HG03378 (cell line): ENCODE measurements at regions not wholly inside any gene's neighbourhood (a gene's known extent, or its start where the extent isn't known, plus 50 kb on each side); places are given as distances from the start of the nearest gene placed in this dataset.
"Not testable (repeated sequence)": the region's sequence is repeated elsewhere in the genome, so short reads cannot be mapped to it uniquely, and the experiment has no call there.

Experiments used
- ATAC-seq: cut with Tn5 transposase; IDR thresholded peaks from one replicate; pipeline ENCODE4 v1.9.1; 2021; ENCODE audit warnings: mild to moderate bottlenecking, moderate library complexity; ENCODE audit not compliant: unreplicated experiment

DNA sequence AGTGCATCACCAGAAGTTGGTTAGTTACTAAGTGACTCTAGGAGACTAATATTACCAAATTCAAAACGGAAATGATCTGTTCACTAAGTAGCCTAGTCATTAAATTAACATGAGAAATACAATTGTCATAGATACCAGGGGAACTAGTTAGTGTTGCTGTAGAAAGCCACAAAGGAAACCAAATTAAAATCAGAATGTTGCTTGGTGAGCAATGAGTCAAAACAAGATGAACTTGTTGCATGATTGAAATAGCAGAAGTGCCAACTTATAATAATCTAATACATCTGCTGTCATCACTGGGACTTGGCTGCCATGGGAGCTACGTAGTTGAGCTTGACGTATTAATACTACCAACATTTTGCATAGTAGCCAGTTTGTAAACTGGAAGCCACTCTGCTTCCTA is 458.1 kb downstream of the DIPK2A start:
- ATAC-seq = peak; percentile 83

DNA sequence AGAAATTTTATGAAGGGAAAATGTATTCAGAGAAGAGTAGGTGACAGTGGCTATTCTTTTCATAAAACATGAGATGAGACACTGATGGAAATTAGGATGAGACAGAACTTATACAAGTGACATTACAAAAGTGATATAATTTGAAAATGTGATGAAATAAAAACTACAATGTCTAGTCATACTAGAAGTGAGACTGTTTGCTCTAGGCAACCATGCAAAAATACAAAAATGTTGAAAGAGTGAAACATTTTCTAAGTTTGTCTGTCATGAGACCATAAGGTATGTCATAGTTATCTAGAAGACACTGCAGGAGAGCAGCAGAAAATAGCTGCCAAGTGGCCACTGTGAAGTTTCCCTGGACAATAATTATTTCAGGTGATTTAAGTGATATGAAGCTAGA is 459.5 kb downstream of the DIPK2A start:
- ATAC-seq = peak; percentile 44

DNA sequence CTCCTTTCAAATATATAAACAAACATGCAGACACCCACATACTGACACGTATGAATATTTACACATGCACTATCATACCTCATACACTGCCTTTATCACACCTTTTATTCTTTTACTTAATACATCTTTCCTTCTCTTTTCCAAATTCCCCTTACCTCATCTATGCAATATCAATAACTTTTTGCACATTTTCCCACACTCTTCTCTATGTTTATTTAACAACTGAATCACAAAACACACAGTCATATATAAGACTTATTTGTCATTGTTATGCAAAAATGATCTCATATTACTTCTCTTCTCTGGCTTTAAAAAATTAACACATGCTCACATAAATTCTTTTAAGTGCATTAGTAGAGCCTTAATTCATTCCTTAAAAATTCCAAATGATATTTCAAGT is 461.4 kb downstream of the DIPK2A start:
- ATAC-seq = no peak

DNA sequence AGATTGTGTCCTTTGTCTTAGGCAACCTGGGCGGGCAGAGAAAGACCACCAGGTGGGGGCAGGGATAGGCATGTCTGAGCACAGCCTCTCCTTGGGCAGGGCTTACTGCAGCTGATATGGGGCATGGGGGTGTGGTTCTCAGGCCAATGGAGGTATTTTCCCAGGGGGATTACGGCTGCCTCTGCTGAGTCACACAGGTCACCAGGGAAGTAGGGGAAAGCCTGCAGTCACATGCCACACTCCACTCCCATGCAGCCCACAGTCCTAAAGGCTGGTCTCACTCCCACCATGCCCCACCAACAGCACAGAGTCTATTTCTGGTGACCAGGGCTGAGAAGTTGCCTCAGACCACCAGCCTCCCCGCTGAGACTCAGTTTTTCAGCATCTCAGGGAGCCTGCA is 466.4 kb downstream of the DIPK2A start:
- ATAC-seq = peak; percentile 60

DNA sequence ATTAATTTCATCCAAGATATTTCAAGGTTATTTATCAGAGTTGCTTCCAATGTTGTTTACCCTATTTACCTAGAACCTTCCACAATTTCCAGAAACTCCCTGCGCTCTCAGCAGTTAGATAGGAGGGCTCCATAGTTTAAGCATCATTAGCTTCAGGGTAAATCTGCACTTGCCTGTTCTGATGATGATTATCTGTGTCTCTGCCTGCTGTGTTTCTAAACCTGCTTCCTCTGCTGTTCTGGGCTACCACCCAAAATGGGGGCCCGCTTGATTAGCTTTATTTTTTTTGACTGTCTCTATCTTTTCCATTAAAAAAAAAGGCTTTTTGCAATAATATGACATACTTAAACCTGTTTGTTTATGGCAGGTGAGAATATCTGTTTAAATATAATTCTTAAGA is 472.4 kb downstream of the DIPK2A start:
- ATAC-seq = no peak

DNA sequence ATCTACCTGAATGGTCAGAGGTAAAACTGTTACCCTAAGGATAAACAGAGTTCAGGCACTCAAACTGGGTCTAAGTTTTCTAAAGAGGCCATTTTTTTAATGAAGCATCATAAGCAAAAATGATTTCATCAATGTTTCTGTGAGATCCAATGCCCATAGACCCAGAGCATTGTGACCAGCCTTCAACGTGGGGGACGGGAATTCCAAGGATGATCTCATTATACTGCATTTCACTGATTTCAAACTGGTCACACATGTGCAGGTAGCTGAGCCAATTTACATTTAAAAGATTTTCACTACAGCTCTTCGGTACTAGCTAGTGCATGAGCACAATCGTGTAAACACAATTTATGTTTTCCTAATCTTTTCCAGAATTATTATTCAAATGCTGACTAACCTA is 472.9 kb downstream of the DIPK2A start:
- ATAC-seq = no peak

DNA sequence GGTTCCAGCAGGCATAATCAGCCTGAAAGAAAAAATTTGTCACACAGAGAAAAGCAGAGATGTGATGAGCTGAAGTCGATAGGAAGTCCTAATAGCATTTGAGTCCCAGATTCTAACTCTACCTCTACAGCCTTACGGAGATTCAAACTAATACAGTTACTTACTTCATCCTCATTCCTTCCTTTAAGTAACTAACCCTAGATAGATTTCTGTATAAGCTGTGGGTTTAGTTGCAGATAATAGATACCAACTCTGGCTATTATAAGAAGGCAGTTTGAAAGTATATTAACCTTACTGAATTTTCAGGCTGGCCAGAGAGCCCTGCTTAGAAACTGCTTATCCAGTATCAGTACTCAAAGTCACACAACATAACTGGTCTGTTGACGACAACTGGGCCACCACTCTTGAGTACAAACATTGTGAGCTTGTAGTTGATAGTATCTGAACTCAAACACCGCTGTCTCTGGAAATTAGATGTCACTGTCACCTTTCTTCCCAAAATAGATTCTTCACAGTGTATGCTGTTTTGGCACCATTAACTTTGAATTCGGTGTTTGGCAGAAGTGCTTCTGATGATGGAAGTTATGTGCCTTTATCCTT is 484.3 kb downstream of the DIPK2A start:
- ATAC-seq = no peak

DNA sequence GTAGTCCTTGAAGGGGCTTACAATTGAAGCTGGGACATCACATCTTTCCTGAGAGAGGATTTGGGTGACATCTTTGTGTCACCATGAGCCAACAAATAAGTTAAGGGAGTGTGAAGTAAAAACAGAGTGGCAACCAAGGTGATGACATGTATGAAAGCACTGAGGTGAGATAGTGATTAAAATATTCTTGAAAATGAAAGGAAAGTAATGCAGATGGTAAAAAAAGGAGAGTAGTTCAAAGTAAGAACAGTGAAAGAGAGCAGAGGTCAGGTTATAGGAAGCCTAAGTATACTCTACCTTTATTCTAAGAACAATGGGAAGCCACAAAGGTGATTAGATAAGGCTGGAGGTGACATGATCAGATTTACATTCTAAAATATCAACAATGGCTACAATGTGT is 486.1 kb downstream of the DIPK2A start:
- no peak for ATAC-seq

DNA sequence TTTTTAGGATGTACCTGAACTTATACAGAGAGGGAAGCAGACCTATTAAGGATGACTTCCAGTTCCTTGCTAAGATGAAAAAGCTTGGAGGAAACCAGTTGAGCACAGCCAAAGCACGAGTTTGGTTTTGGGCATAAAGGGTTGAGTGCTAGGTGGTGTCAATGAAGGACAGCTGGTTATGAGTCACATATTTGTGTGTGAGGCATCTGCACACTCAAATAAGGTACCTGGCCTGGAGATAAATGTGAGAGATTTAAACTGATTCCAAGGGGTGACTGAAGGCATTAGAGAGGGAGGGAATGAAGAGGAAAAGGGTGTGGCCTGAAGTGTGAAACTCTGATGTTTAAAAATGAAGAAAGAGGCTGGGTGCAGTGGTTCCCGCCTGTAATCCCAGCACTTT is 486.7 kb downstream of the DIPK2A start:
- ATAC-seq = no peak

DNA sequence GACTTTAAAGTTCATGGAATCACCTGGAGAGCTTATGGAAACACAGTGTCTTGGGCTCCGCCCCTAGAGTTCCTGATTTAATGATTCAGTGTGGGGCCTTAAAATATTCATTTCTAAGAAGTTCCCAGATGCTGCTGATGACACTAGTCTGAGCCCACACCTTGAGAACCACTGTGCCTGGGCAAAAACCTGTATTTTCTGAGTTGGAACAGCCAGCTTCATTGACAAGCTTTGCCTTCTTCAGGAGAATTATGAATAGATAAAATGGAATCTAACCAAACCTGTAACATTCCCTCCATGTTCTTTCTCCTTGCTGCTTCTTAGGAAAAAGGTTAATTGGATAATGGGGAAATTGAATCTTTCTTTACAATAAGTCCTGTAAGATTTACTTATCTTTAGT is 490.7 kb downstream of the DIPK2A start:
- no peak for ATAC-seq

DNA sequence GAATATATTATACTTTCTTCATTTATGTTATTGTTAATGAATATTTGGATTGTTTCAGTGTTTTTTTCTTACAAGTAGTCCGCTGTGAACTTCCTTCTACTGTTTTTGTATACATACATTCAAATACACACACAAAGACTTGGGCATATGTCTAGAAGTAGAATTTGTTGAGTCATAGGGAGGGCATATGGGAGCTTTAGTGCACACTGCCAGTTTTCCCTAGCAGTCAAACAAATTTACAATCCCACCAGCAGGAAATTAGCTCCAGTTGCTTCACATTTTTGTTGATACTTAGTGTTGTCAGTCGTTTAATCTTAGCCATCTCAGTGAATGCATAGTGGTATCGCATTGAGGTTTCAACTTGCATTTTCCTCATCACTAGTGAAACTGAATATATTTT is 492.3 kb downstream of the DIPK2A start:
- no peak for ATAC-seq

DNA sequence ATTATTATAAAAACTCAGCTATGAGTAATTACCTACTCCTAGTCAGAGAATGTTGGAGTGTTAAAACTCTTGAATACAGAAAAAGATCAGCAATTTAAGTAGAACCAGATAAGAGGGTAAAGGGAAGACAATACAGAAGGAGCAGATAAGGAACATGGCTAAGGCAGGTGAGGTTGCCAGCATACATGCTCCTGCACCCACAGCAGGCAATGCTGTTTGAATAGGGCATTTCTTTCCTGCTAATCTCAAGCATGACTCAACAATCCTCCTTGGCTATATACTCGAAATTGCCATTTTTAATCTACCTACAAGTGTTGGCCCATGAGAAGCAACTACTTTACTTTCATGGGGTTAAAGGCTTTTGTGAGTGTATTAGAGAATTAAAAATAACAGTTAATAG is 494.5 kb downstream of the DIPK2A start:
- ATAC-seq = no peak

DNA sequence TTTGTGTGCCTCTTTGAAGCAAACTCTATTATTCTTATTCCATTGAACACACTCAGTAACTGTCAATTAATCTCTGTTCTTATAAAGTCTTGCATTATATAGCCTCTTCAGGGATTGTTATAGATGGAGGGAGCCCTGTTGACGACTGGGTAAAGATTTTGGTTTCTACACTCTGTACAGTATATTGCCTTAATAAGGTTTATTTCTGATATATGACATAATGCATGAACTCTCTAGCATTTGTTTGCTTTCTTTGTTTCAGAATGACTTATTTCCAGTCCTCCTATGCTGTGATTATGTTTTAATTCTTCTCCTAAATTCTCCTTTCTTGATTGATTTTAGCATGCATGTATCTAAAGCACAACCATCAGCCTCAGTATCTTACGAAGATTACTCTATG is 494.9 kb downstream of the DIPK2A start:
- no peak for ATAC-seq

DNA sequence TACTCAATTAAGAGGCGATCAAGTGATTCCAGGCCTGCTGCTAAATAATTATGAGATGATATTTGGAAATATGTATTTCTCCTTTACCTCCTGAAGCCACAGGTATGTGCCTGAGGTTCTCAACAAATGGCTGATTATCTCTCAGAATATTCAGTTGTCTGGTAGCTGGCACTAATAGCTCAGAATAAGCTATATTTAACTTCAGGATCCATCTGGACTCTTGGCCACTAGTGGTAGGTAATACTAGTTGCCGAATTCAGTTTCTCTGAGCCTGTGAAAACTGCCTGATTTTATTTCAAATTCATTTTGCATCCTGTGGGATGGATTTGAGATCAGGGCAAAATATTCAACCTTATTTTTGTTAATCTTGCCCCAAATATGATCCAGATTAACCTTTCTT is 499.0 kb downstream of the DIPK2A start:
- ATAC-seq = no peak

DNA sequence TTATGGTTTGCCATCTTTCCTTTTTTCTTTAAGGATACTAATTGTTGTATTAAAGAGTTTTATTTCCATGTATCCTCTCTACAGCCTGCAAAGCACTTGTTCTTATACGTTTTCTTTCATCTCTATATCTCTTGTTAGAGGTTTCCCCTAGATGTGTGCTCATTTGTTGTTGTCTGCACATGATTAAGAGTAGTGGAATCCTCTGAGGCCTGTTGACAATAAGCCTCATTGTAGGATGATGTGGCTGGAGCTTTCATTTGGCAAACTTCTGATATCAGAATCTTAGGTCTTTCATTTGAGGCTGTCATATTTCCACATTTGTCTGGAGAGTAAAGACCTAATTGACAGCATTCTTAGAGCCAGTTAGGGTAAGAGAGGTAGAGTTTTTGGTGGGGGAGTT is 506.0 kb downstream of the DIPK2A start:
- ATAC-seq = no peak

DNA sequence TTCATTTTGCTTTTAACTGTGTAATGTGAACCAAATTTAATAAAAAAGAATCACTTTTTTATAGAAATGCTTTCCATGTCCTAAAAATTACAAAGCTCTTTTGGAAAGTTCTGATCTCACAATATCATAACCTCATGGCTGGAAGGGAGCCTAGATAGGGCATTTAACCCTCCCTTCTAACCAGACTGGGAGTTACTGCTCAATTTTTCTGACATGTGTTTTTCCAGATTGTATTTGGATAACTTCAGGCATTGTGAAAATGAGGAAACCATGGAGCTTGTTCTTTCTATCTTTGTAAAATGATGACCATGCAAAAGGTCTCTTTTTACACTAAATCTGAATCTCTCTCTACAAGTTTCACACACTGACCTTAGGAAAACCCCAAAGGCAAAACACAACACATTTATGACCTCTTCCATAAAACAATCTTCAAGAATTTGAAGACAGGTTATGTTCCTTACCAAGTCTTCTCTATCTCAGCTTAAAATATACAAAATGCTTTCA is 508.8 kb downstream of the DIPK2A start:
- no peak for ATAC-seq

DNA sequence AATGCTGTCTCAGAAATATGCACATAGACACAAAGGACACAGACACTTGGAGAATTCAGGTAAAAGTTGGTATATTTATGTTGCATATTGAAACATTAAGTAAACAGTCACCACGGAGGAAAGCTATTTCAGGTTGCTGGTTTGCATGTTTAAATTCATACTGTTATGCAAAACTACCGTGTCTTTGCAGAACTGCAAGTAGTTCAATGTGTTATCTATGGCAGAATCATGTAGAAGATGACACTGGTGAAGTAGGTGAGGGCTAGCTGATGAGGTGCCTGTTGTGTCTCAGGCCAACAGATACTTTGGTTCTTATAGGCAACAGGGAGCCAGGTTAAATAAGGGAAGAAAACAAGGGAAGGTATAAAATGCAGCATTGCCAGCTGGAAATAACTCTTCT is 511.3 kb downstream of the DIPK2A start:
- ATAC-seq = no peak

DNA sequence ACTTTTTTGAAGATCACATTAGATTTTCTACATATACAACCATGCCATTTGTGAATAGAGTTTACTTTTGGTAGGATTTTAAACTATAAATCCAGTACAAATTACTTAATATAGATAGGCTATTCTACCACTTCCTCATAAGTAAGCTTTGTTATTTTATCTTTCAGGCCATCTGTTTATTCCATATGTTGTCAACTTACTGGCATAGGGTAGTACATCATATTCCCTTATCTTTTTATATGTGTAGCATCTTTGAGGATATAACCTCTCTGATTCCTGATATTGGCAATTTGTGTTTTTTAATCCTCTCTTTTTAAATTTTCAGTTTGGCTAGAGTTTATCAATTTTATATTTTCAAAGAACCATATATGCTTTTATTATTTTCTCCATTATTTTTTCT is 515.4 kb downstream of the DIPK2A start:
- ATAC-seq = no peak

DNA sequence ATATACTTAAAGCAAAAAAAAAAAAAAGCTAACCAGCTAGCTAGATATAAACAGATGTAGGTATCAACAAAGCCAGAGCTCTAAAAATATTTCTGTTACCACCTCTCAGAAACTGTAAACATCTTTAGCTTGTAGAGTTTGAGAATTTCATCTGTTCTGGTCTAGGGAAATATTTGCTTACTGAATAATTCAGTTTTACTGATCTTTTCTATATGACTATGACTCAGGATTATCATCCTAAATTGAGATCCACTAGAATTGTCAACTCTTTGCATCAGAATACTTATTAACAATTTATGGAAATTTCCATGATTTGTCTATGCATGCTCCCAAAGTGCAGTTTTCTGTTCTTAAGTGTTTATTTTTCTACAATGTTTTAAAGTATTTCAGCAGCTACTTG is 517.3 kb downstream of the DIPK2A start:
- no peak for ATAC-seq

DNA sequence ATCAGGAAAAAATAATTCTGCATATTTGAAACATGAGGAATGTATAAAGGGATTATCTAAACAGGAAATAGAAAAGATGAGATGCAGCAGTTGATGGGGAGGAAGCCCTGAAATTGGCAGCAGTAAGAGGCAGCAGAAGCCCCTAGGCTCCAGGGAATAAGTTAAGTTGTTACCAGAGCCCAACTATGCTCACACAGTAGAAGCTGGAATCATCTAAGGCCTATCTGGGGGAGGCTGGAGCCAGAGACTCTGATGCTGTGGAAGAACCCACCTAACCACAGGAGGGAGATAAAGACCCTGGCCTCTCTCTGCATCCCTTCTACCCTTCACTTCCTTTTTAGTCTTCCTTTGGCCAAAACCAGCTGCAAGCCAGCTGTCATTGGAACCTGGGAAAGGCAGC is 519.7 kb downstream of the DIPK2A start:
- ATAC-seq = no peak

DNA sequence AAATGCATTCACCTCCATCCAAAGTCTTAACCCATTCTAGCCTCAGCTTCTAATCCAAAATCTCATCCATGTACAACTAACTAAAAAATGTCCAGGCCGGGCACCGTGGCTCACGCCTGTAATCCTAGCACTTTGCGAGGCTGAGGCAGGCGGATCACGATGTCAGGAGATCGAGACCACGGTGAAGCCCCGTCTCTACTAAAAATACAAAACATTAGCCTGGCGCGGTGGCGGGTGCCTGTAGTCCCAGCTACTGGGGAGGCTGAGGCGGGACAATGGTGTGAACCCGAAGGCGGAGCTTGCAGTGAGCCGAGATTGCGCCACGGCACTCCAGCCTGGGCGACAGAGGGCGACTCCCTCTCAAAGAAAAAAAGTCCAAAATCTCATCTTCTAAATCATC is 523.0 kb downstream of the DIPK2A start:
- ATAC-seq = not testable (repeated sequence)

DNA sequence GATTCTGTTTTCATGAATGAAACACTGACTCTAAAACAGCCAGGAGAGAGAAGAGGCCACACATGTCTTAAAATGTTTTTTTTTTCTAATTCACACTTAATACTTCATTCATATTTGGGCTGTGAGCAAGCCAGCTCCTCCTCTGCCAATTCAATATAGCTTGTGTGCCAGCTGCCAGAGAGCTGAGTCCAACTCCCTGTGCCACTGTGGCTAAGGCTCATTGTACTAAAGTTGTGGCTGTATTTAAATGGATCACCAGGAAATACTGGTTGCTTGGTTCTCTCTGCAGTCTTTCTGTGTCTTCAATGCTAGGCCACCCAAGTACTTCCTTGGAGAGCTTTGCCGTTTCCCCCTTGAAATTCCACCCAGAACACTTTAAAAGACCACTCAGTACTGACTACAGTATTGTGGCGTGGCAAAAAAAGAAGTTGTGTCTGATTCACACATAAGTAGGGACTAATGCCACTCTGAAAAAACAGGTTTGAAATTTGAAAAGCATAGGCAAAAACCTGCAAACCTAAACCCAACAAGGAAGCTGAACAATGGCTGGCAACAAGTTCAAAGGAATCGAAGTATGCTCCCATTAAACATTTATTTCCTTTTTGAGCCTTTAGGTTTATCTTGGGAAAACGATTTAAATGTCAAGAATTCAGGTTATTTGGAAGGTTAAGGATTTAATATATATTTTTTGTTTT is 524.7 kb downstream of the DIPK2A start:
- ATAC-seq = no peak

DNA sequence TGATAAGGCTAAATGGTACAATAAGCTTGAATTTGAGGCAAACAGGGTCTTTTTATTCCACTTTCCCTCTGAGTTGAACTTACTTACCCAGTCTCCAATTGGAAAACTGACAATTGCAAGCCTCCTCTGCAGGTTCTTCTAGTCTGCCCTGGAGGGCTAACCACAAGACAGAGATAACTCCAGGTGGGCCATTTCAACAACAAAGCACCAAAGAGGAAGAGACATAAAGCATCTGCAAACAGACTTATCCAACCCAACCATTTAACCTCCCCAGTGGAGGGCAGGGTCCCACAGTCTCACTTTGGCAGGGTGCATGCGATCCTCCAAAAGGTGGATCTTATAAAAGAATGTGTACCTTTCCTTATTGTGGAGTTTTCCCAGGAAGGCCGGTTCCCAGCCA is 525.8 kb downstream of the DIPK2A start:
- no peak for ATAC-seq
